ENCODE measurements at regions not wholly inside any gene's neighbourhood (a gene's known extent, or its start where the extent isn't known, plus 50 kb on each side); places are given as distances from the start of the nearest gene placed in this dataset.

DNA sequence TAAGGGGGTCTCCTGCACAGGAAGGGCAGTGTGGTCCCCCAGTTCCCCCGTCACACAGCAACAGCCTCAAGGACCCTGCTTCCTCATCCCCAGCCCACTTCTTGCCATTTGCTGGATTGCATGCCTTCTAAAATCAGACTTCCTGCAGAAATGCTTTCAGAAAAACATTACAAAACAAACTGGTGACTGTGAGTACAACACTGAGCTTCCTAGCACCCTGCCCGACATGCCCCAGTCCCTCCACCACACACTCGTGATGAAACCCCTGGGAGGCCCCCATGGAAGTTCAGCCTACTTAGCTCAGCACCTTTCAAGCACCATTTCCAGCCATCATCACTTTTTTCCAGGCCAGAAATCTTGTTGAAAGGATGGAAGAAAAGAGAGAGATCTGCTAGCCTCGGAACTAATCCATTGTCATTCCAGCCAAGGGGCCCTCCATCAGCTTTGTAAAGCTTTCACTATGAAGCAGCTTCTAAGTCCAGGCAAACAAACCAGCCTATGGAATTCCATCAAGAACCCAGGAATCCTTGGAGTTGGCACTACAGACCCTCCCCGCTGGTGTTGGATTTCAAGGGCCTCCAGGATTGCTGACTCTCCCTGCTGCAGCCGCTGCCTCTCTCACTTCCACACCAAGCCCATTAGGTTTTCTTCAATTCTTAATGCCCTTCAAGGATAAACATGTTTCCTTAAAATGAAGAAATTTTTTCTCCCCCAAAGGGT, 114.6 kb downstream of the C5orf15 start:
- no peak for DNase-seq

- no peak for DNase-seq
These were observed 116.9 kb downstream of the C5orf15 start for GRCh38 chr5:133851521-133851920.

GRCh38 chr5:133850811-133851210, 117.6 kb downstream of the C5orf15 start:
- DNase-seq: no peak

DNA sequence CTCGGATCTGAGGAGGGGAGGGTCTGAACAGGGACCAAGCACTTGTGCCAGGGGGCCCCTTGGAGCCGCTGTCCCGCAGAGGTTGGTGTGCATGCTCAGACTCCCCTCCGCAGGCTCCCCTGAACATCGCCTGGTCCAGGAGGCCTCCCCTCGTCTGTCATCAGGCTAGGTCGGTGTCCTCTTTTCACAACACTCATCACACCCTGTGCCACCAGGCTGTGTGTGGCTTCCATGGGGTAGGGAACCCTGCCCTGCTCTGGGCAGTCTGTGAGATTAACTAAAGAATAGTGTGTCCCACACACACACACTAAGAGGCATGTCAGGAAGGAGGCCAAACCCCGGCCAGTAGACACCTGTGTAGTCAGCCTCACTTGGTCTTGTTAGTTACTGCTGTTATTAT, 119.3 kb downstream of the C5orf15 start:
- DNase-seq: no peak

DNA sequence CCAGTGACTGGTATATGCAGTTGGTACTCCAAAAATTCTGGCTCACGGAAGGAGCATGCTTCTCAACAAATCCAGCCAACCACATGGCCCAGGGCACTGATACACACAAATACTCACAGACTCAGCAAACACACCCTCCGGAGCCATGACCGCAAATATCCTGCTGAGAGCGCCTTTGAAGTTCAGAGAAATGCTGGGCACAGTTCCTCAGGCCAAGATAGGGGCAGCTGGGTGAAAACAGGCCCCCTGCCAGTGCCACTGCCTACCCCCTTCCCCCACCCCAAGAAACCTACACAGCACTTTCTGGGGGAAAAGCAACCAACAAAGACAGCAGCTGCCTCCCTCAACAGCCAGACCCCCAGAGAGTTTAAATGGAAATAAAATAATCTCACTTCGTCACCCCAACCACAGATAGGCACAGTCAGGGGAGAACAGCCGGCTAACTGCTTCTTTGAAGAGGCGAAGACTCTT, 120.0 kb downstream of the C5orf15 start:
- no peak for DNase-seq

GRCh38 chr5:133847886-133848285, 120.5 kb downstream of the C5orf15 start:
- DNase-seq: no peak

- DNase-seq: no peak
These were observed 121.1 kb downstream of the C5orf15 start for GRCh38 chr5:133847301-133847700.

DNA sequence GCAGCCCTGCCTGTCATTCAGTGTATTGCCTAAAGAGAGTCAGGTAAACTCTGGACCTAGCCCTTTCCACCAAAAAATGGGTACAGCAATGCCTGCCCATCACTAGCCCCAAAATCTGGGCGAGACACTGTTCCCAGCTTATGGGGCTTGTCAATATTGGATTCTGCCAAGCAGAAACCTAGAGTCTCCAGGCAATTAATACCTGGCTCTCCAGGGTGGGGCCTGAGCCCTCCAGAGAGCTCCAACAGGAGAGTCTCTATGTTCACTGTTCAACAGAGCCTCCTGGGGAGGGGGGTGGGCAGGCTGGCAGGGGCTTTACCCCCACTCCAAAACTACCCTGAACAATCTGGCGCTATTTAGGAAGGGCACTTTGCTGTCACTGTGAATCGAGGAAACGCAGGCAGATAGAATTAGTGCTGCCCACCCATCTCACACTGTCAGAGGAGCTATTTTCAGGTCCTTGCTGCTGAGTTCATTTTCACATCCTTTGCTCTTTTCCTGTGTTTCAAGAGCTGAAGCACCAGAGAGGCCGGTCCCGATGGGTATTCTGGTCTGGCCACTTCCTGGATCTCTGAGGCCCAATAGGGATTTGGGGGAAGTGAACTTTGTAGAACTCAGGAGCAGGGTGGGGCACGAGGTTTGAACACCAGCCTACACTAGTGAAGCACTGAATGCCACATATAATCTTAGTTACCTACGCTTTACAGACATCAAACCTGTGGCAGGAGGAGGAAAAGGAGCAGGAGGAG, 121.8 kb downstream of the C5orf15 start:
- no peak for DNase-seq

DNA sequence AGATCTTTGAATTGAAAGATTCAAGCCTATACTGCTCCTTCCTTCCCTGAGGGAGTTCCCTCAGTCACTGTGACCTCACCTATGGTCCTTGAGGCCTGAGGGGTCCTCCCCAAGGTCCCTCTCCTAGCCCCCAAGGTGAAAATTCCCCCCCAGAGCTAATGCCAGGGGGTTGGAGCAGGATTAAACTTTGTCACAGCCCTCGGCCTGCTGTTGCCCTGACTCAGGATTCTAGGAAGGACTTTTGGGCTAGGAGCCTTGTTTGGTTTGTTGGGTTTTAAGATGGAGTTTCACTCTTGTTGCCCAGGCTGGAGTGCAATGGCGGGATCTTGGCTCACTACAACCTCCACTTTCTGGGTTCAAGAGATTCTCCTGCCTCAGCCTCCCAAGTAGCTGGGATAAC, 123.2 kb downstream of the C5orf15 start:
- no peak for DNase-seq

GRCh38 chr5:133844836-133845235, 123.6 kb downstream of the C5orf15 start:
- DNase-seq: no peak

- DNase-seq: no peak
These were observed 124.5 kb downstream of the C5orf15 start for GRCh38 chr5:133843911-133844310.

- DNase-seq: no peak
These were observed 125.4 kb downstream of the C5orf15 start for GRCh38 chr5:133842846-133843611.

DNA sequence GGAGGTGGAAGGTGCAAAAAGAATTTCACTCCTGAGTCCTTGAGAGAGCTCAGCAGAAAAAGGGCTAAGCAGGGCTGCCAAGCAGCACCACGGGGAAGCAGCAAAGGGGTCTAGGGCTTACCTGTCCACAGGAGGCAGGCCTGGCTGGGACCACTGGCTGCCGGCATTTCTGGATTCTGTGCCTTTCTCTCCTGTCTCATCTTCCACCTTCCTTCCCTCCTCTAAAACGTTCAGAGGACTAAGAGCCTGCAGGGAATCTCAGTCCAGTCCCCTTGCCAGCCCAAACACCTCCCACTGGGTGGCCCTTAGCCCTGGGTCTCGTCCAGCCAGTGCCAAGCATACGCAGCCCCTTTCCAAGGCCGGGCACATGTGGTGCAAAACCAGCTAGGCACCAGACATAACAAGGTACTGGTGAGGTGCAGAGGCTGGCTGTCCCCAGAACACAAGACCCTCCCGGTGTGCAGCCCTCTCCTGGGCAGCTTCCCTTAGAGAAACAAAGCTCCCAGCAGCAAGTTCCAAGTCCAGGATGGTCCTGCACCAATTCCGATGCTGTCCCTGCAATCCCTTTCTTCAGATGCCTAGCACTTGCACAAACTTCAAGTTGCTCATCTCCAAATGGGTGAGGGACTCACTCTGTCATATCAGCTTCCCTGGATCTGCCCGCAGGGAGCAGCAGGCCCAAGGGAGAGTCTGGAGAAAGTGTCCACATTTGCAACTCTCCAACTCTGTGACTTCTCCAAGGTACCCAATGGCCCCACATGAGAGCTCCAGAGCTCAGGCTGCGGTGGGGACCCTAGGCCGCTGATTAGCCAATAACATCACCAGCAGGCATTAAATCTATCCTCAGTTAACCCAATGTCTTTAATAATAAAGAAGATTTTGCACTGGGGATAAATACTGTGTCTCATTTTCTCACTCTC, 126.3 kb downstream of the C5orf15 start:
- no peak for DNase-seq

- no peak for DNase-seq
These were observed 128.3 kb downstream of the C5orf15 start for GRCh38 chr5:133840168-133840567.

DNA sequence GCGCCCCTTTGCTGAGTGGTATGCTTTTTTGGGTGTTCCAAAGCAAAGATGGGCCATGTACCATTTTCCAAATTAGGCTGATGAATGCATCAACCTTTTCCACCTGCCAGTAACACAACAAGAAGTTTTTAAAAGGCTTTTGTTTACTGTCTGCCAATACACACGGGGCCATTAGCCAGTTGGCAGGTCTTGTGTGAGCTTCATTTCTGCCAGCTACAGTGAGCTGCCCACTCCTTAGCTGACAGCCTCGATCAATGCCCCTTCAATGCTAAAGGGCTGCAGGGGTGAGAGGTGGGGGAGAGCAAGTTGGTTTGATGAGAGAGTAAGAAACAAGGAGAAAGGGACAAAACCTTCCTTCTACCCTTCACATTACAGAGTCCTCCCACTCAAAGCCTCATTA, 128.7 kb downstream of the C5orf15 start:
- no peak for DNase-seq

GRCh38 chr5:133839090-133839489, 129.3 kb downstream of the C5orf15 start:
- no peak for DNase-seq

DNA sequence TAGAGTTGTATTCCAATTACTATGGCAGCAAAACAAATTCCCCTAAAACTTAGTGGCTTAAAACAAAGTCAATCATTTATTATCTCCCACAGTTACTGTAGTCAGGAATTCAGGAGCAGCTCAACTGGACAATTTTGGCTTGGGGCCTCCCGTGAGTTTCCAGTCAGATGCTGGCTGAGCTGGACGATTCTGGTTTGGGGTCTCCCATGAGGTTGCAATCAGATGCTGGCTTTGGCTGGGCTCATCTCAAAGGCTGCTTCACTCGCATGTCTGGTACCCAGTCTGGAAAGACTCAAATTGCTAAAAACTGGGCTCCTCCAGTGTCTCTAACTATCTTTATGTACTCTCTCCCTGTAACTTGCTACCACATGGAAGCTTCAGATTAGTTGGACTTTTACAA, 130.1 kb downstream of the C5orf15 start:
- DNase-seq: no peak

DNA sequence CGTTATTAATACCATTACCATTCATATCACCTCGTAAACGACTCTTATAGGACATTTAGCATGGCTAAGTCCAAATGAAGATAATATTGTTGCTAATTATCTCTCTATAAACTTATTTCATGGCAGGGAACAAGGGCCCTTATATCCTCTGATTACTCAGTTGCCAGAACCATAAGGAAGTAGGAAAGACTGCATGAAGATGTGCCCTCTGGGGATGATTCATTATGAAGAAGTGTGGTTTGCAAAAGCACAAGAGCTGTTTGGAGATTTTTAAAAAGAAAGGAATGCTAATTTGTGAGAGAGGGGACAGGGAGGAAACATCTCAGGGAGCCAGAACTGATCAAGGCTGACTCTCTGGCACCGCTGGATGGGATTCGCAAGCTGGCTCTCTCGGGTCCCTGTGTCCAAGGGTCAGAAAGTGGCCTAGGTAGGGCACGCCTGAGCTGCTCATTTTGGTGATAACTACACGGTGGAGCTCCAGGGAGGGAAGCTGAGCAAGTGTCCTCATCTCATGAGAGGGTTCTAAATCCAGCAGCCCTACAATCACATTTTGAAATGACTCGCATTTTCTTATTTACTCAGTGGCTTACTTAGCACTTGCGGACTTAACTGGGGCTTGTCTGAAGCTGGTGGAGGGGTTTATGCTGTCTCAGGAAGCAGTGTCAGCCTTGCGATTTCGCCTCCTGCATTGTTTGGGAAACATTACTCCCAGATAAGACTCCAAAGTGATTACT, 136.8 kb downstream of the C5orf15 start:
- DNase-seq: no peak

DNA sequence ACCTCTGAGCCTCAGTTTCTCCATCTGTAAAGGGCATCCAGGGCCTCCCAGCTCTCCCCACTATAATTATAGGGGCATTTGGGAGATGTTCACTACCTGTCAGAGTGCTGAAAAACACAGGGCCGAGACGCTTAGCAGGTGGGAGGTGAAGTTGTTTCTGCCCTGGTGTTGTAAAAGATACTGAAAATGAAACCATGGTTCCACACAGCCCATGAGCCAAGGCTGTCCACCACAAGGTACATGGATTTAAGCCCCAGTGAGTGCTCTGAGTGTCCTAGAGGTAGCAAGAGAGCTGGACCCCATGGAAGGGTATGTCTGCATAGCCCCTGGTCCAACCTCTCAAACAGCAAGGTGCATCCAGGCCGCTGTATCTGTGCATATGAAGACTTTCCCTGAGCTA, 137.5 kb downstream of the C5orf15 start:
- DNase-seq: no peak

GRCh38 chr5:133830281-133830680, 138.1 kb downstream of the C5orf15 start:
- DNase-seq: no peak

DNA sequence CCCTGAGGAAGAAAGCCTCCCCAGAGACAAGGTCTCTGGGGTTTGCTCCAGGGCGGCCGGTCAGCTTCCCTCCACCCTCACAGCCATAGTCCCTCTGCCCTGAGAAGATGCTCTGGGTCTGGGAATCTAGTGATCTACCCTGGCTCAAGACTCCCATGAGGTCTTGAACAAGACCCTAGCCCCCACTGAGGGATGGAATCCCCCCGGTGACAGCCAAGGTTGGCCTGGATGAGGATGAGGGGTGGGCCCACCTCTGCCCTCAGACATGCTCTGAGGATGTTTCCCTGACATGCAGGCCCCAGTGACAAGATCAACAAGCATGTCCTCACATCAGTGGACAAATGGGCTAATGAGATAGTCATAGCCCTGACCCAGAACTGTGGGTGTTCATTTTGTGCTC, 138.6 kb downstream of the C5orf15 start:
- DNase-seq: no peak

- no peak for DNase-seq
These were observed 139.7 kb downstream of the C5orf15 start for GRCh38 chr5:133828722-133829121.

Data from CD4-positive, alpha-beta T cell treated with Interleukin-1 beta for 1 hour (primary cell).